Forelimb muscle (tissue), 1 donor: ENCODE measurements at regions not wholly inside any gene's neighbourhood (a gene's known extent, or its start where the extent isn't known, plus 50 kb on each side); places are given as distances from the start of the nearest gene placed in this dataset.

Experiments
- DNase-seq: peaks from one replicate; pipeline ENCODE4 v3.0.0-alpha.2; 2013; ENCODE audit warnings: low read depth

GRCh38 chr20:22466447-22467171 lies 117.8 kb downstream of the FOXA2 start:
- no peak for DNase-seq

GRCh38 chr20:22465622-22466446 lies 118.5 kb downstream of the FOXA2 start:
- no peak for DNase-seq

GRCh38 chr20:22464312-22465003 lies 119.9 kb downstream of the FOXA2 start:
- DNase-seq: no peak

- DNase-seq: no peak
Observed at GRCh38 chr20:22462975-22463914, 121.1 kb downstream of the FOXA2 start.

- DNase-seq: no peak
Observed at GRCh38 chr20:22460803-22461202, 123.6 kb downstream of the FOXA2 start.

- no peak for DNase-seq
Observed at GRCh38 chr20:22460231-22460630, 124.1 kb downstream of the FOXA2 start.

- DNase-seq: no peak
Observed at GRCh38 chr20:22459754-22460153, 124.6 kb downstream of the FOXA2 start.

- no peak for DNase-seq
Observed at GRCh38 chr20:22456109-22456508, 128.3 kb downstream of the FOXA2 start.

GRCh38 chr20:22455259-22455658 lies 129.1 kb downstream of the FOXA2 start:
- DNase-seq: no peak

GRCh38 chr20:22453244-22454080 lies 130.9 kb downstream of the FOXA2 start:
- no peak for DNase-seq

GRCh38 chr20:22452442-22453011 lies 131.8 kb downstream of the FOXA2 start:
- DNase-seq: no peak

GRCh38 chr20:22450537-22450936 lies 133.8 kb downstream of the FOXA2 start:
- no peak for DNase-seq

- DNase-seq: peak; percentile 4
Observed at GRCh38 chr20:22449188-22449973, 135.0 kb downstream of the FOXA2 start.

- no peak for DNase-seq
Observed at GRCh38 chr20:22447447-22447778, 137.0 kb downstream of the FOXA2 start.

GRCh38 chr20:22446613-22447446 lies 137.5 kb downstream of the FOXA2 start:
- DNase-seq: no peak

- no peak for DNase-seq
Observed at GRCh38 chr20:22442318-22442717, 142.1 kb downstream of the FOXA2 start.

- no peak for DNase-seq
Observed at GRCh38 chr20:22438926-22439325, 145.4 kb downstream of the FOXA2 start.

GRCh38 chr20:22438346-22438745 lies 146.0 kb downstream of the FOXA2 start:
- no peak for DNase-seq

GRCh38 chr20:22437354-22437753 lies 147.0 kb downstream of the FOXA2 start:
- no peak for DNase-seq
